ENCODE measurements at regions not wholly inside any gene's neighbourhood (a gene's known extent, or its start where the extent isn't known, plus 50 kb on each side); places are given as distances from the start of the nearest gene placed in this dataset.

GRCh38 chr14:30085943-30086342 lies 158.3 kb upstream of the PRKD1 start:
- no peaks in the 10 kb centered on the region for H3K36me3 ChIP-seq
- H3K27ac ChIP-seq: no peak overlapping the region
- H3K4me1 ChIP-seq (ENCODE audit: low read depth): no peaks in the 10 kb centered on the region
- no peak for DNase-seq (ENCODE audit: low read depth in 1 of 2, low spot score in 1 of 2)
- no peak for TF ChIP-seq CTCF (IDR thresholded peaks at IDR 0.05; ENCODE audit: low read depth, low read length)
- no peaks in the 10 kb centered on the region for H3K9me3 ChIP-seq (ENCODE audit: low read depth)
- no peak overlapping the region for H3K4me3 ChIP-seq
- no peaks in the 10 kb centered on the region for H3K27me3 ChIP-seq

GRCh38 chr14:30088620-30089019 lies 161.0 kb upstream of the PRKD1 start:
- H3K9me3 ChIP-seq (ENCODE audit: low read depth): no peaks in the 10 kb centered on the region

GRCh38 chr14:30108975-30109700 lies 181.5 kb upstream of the PRKD1 start:
- DNase-seq (ENCODE audit: low read depth in 1 of 2, low spot score in 1 of 2): no peak
- H3K4me3 ChIP-seq: no peak overlapping the region
- H3K27me3 ChIP-seq: no peaks in the 10 kb centered on the region
- no peaks in the 10 kb centered on the region for H3K4me1 ChIP-seq (ENCODE audit: low read depth)
- no peak overlapping the region for H3K27ac ChIP-seq
- H3K9me3 ChIP-seq (ENCODE audit: low read depth): no peaks in the 10 kb centered on the region
- no peak for TF ChIP-seq CTCF (IDR thresholded peaks at IDR 0.05; ENCODE audit: low read depth, low read length)
- no peaks in the 10 kb centered on the region for H3K36me3 ChIP-seq

More at GRCh38 chr14:30088620-30089019, 161.0 kb upstream of the PRKD1 start:
- TF ChIP-seq CTCF (IDR thresholded peaks at IDR 0.05; ENCODE audit: low read depth, low read length): no peak
- Histone ChIP-seq H3K27me3 (no peaks in the 10 kb centered on the region), H3K36me3 (no peaks in the 10 kb centered on the region), H3K4me1 (ENCODE audit: low read depth) (no peaks in the 10 kb centered on the region), H3K27ac (no peak overlapping the region), H3K4me3 (no peak overlapping the region)
- DNase-seq (ENCODE audit: low read depth in 1 of 2, low spot score in 1 of 2): no peak

DNA sequence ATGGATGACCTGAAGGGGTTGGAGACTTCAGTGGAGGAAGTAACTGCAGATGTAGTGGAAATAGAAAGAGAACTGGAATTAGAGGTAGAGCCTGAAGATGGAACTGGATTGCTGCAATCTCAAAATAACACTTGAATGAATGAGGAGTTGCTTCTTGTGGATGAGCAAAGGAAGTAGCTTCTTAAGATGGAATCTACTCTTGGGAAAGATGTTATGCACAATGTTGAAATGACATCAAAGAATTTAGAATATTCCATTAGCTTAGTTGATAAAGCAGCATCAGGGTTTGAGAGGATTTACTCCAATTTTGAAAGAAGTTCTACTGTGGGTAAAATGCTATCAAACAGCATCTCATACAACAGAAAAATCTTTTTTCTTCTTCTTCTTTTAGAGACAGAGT lies 186.4 kb upstream of the PRKD1 start:
- Histone ChIP-seq H3K27ac (no peak overlapping the region), H3K36me3 (no peaks in the 10 kb centered on the region), H3K4me1 (ENCODE audit: low read depth) (no peaks in the 10 kb centered on the region), H3K27me3 (no peaks in the 10 kb centered on the region), H3K9me3 (ENCODE audit: low read depth) (no peaks in the 10 kb centered on the region), H3K4me3 (no peak overlapping the region)
- DNase-seq (ENCODE audit: low read depth in 1 of 2, low spot score in 1 of 2): peak in 1 of 2 donors; percentile 6
- TF ChIP-seq CTCF (IDR thresholded peaks at IDR 0.05; ENCODE audit: low read depth, low read length): no peak

DNA sequence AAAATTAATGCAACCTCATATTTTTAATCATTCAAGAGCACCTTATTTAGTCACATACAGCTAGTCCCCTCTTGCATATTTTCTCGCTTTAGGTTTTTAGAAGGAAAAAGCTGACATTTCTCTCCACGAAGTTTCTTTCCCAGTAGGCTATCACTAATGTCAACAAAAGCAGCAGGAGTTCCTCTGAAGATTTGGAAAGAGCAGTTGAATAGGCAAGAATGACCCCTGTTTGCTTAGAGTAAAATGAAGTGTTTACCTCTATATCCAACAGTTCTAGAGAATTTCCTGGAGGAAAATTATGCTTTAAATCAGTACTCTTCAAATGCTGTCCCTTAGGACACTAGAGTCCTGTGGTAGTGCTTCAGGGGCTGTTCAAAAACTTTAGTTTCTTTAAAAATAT lies 188.1 kb upstream of the PRKD1 start:
- no peak overlapping the region for H3K27ac ChIP-seq
- DNase-seq (ENCODE audit: low read depth in 1 of 2, low spot score in 1 of 2): no peak

More for the DNA sequence above, 188.1 kb upstream of the PRKD1 start:
- Histone ChIP-seq H3K9me3 (ENCODE audit: low read depth) (no peaks in the 10 kb centered on the region), H3K4me3 (no peak overlapping the region), H3K36me3 (no peaks in the 10 kb centered on the region), H3K27me3 (no peaks in the 10 kb centered on the region), H3K4me1 (ENCODE audit: low read depth) (no peaks in the 10 kb centered on the region)
- no peak for TF ChIP-seq CTCF (IDR thresholded peaks at IDR 0.05; ENCODE audit: low read depth, low read length)
